HG03571 (cell line): ENCODE measurements at regions not wholly inside any gene's neighbourhood (a gene's known extent, or its start where the extent isn't known, plus 50 kb on each side); places are given as distances from the start of the nearest gene placed in this dataset.
A peak's percentile ranks its signal among the peaks of the same experiment; 100 is the strongest.
"Not testable (repeated sequence)": the region's sequence is repeated elsewhere in the genome, so short reads cannot be mapped to it uniquely, and the experiment has no call there.

Experiments
- ATAC-seq: cut with Tn5 transposase; IDR thresholded peaks from one replicate; pipeline ENCODE4 v1.9.1; 2021; ENCODE audit not compliant: unreplicated experiment

- ATAC-seq, result no peak
Measured at GRCh38 chr2:58378152-58378551, 137.0 kb upstream of the FANCL start.

- no peak for ATAC-seq
Measured at GRCh38 chr2:58377181-58377580, 136.1 kb upstream of the FANCL start.

- no peak for ATAC-seq
Measured at GRCh38 chr2:58376592-58376991, 135.5 kb upstream of the FANCL start.

GRCh38 chr2:58369594-58369993, 128.5 kb upstream of the FANCL start:
- ATAC-seq, result no peak

GRCh38 chr2:58364098-58364497, 123.0 kb upstream of the FANCL start:
- ATAC-seq, result no peak

GRCh38 chr2:58358026-58358425, 116.9 kb upstream of the FANCL start:
- ATAC-seq, result no peak

GRCh38 chr2:58357521-58357920, 116.4 kb upstream of the FANCL start:
- ATAC-seq, result no peak

- no peak for ATAC-seq
Measured at GRCh38 chr2:58354230-58354629, 113.1 kb upstream of the FANCL start.

GRCh38 chr2:58350484-58350883, 109.4 kb upstream of the FANCL start:
- peak; percentile 76 for ATAC-seq

- no peak for ATAC-seq
Measured at GRCh38 chr2:58347810-58348209, 106.7 kb upstream of the FANCL start.

- no peak for ATAC-seq
Measured at GRCh38 chr2:58341047-58341446, 99.9 kb upstream of the FANCL start.

- ATAC-seq, result no peak
Measured at GRCh38 chr2:58339548-58340243, 98.6 kb upstream of the FANCL start.

GRCh38 chr2:58336416-58336815, 95.3 kb upstream of the FANCL start:
- no peak for ATAC-seq

GRCh38 chr2:58334414-58334813, 93.3 kb upstream of the FANCL start:
- no peak for ATAC-seq

GRCh38 chr2:58325296-58325895, 84.3 kb upstream of the FANCL start:
- ATAC-seq, result not testable (repeated sequence)

- no peak for ATAC-seq
Measured at GRCh38 chr2:58319481-58319880, 78.4 kb upstream of the FANCL start.

GRCh38 chr2:58318949-58319348, 77.8 kb upstream of the FANCL start:
- not testable (repeated sequence) for ATAC-seq

GRCh38 chr2:58313926-58314325, 72.8 kb upstream of the FANCL start:
- ATAC-seq, result no peak

- no peak for ATAC-seq
Measured at GRCh38 chr2:58308435-58308834, 67.3 kb upstream of the FANCL start.

- ATAC-seq, result no peak
Measured at GRCh38 chr2:58304843-58305242, 63.7 kb upstream of the FANCL start.

GRCh38 chr2:58299123-58299522, 58.0 kb upstream of the FANCL start:
- no peak for ATAC-seq

GRCh38 chr2:58293056-58293455, 51.9 kb upstream of the FANCL start:
- no peak for ATAC-seq
